ENCODE measurements at regions not wholly inside any gene's neighbourhood (a gene's known extent, or its start where the extent isn't known, plus 50 kb on each side); places are given as distances from the start of the nearest gene placed in this dataset.

DNA sequence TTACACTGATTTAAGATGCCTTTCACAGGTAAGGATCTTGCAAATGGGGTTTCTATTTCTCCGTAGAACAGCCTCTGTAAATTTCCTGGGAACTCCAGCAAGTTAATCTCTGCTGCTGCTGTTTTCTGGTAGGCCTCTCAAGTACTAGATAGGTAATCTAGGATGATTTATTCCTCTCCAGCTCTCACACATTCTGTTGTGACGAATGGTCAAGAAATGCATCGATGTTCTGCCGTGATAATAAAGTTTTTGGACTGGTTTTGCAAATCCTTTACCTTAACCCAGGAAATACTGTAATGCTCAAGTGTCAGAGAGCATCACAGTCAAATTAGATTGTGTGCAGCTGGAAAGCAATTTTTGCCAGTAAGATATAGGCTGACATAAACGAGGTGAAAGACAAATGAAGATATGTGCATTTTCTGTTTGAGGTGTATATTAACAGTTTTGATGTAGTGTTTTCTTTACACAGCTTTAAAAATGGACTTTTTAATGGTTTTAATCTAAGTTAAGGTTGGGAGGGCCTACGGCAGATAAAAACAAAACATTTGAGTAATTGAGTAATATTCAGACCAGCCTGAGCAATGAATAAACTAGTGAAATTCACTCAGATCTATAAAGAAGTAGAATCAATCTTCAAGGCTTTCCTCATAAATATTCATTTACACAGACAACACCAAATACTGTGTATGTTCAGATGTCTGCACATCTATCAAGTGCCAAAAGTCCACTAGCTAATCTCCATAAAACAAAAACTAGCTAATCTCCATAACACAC lies 300.6 kb upstream of the EDIL3 start:
- DNase-seq (ENCODE audit: low read depth): no peak

DNA sequence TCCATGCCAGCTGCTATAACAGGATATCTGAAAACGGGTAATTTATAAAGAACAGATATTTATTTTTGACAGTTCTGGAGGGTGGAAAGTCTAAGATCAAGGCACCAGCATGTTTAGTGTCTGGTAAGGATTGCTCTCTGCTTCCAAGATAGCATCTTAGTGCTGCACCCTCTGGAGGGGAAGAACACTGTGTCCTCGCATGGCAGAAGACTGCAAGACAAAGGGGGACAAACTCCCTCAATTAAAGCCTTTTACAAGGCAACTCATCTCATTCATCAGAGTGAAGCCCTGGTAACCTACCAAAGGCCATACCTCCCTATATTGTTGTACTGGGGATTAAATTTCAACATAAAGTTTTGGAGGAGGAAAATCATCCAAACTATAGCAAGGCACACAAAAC lies 298.9 kb upstream of the EDIL3 start:
- DNase-seq (ENCODE audit: low read depth): no peak

DNA sequence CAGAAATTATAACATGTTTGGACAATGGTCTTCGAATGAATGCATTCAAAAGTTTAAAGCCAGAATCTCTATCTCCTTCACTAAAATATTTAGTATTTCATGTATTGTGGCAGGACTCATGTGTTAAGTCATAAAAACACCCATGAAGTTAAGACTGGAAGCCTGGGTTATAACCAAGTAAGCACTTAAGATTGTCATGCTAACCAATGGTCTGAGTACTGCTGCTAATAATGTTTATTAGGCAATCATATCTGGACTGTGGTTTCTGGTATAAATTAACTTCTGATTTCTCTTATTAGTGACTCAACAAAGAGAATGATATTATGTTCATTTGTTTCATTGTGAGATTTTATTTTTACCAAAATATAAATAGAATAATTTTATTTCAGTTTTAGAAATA lies 297.9 kb upstream of the EDIL3 start:
- no peak for DNase-seq (ENCODE audit: low read depth)

DNA sequence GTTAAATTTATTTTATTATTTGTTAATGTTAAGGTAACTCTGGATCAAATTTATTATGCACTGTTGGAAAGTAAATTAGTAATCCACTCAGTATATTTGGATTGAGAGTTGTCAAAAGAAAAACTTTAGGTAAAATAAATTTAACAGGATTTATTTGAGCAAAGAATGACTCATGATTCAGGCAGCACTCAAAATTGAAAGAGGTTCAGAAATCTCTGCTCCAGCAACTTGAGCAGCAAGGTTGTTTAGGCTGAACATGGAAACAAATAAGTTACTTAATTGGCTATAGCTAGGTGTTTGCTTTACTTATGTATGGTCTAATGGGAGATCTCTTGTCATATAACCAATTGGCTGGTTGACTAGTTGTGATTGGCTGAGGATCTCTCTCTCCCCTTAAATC lies 296.2 kb upstream of the EDIL3 start:
- no peak for DNase-seq (ENCODE audit: low read depth)

DNA sequence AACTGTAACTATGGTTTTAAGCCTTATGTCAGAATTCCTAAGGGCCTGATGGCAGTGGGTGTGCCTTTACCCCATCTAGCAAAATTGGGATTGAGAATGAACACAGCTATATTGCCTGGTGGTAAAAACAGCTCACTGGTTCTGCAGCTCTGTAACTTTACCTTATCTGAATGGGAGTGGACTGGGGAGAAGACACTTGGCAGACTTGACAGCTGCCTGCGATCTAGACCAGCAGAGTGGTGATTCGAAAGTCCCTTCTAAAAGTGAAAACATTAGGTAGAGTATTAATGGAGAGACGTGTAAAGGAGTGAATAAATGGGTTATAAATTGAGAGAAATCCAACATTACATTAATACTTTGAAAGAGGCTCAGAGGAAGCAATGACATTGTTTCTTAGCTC lies 289.1 kb upstream of the EDIL3 start:
- no peak for DNase-seq (ENCODE audit: low read depth)

DNA sequence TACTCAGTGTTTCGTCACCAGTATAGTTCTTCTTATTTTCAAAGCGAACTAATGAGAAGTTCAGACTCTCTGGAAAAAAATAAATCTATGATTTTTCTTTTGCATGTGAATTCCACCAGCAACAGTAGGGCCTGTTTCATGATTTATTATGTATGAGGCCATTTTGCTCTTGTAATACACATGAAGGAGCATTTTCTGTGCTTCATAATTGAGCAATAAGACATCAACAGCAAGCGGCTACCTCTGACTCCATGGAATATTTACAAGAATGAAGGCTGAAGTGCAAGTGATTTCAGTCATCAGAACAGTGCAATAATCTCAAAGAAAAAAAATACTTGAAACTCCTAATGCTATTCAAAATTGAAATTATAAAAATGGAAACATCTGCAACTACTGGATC lies 282.9 kb upstream of the EDIL3 start:
- DNase-seq (ENCODE audit: low read depth): no peak

DNA sequence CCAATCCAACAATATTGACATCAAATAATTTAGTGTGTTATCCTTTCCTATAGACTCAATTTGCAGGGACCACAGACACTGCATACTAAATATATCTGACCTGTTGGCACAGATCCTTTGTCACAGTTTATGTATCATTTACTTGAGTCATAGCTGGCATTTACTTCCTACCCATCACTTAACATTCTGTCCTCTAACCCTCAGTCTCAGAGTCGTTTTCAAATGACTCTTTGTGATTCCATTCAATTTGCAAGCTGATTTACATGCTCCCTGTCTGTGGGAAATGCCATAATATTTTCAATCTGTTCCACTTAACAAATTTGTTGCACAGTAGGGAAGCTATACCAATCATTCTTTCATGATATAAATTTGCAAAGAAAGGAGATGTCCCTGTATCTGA lies 265.7 kb upstream of the EDIL3 start:
- no peak for DNase-seq (ENCODE audit: low read depth)

DNA sequence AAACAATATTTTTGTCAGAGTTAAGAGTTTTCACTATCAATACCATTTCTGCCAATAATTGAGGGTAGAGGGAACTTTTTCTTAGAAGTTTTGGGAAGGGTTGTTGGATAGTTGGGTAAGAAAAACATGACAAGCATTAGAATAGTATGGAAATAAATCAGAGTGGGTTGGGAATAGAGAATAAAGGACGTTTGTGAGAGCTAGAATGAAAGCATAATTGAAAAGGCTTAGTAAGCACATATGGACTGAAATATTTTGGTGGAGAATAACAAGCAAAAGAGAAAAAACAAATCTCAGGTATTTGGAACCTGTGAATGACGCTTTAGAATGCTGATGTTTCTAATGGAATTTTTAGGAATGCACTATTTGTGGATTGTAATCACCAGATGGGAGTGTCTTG lies 262.9 kb upstream of the EDIL3 start:
- no peak for DNase-seq (ENCODE audit: low read depth)

DNA sequence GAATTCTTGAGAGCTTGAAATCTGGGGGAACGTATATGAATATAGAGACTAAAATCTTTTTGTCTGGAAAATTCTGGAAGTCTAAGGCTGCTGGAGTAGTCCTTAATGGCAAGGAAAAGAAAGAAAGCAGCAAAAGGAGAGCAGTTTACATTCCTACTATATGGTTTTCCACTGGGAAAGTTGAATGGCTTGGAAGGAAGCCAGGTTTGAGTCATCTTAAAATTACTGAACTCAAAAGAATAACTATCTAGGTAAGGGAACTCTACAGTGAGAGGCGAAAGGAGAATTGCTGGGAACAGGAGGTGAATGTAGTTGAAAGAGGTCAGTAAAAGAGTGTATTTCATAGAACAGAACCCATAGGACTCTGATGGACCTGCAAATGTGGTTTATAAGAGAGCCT lies 258.1 kb upstream of the EDIL3 start:
- peak; percentile 5 for DNase-seq (ENCODE audit: low read depth)

DNA sequence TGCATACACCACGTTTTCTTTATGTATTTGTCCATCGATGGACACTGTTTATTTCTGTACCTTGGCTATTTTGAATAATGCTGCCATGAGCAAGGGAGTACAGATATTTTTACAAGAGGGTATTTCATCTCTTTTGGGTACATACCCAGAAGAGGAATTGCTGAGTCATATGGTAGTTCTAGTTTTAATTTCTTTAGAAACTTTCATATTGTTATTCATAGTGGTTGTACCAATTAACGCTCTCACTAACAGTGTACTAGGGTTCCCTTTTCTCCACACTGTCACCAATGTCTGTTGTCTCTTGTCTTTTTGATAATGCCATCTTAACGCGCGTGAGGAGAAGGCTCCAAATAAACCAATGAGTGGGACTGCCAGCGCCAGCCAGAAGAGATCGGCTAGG lies 257.6 kb upstream of the EDIL3 start:
- DNase-seq (ENCODE audit: low read depth): no peak

DNA sequence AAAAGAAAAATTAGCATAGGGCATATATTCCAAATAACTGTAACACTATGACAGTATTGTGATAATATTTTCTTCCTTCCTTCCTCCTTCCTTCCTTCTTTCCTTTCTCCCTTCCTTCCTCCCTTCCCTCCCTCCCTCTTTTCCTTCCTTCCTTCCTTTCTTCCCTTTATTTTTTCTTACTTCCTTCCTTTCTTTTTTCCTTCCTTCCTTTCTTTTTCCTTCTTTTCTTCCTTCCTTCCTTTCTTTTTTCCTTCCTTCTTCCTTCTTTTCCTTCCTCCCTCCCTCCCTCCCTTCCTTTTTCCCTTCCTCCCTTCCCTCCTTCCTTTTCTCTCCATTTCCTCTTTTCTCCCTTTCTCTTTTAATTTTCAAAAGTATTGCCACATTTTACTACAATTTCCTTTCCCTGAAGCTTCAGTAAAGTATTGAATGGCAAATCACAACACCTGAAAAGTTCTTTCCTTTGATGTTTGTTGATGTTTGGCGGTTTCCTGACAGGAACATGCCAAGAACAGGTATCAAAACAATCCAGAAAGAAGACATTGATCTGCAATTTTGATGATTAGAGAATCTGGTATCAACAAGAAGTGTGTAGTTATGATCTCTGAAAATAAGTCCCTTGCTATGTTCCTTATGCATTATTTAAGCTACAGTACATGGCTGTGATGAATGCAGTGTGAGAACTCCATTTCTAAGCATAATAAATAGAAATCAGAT lies 253.1 kb upstream of the EDIL3 start:
- no peak for DNase-seq (ENCODE audit: low read depth)

DNA sequence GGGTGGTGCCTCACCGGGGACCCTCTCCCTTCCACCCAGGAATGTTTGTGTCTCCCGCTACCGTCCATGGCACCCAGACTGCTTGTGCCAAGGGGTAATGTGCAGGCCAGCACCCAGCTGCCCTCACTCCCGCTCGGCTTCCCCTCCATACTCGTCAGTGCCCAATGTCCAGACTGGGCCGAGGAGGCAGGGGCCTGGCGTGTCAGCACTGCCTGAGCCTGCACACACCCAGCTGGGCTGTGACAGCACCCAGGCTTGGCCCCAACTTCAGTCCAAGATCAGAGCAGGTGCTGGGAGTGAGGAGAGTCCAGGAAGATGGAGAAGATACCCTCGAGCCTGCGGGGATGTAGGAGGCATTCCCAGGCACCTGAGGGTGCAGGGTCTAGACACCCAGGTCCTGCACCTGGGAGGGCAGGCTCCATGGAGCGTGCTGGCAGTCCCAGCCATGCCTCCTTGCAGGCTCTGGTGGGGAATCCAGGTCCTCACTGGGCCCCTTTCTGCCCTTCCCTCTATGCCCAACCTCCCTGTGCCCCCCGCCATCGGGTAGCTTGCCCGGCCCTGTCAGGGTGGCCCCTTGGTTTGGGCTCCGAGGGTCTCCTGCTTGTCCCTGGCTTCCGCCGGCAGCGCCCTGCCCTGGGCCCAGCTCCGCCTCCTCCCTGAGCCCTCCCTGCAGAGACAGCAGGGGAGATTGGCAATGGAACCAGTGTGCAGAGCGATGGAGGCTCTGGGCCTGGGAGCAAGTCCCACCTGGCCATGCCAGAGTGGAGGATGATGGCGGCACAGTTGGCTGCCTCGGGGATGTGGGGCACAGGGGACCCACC lies 250.8 kb upstream of the EDIL3 start:
- no peak for DNase-seq (ENCODE audit: low read depth)

DNA sequence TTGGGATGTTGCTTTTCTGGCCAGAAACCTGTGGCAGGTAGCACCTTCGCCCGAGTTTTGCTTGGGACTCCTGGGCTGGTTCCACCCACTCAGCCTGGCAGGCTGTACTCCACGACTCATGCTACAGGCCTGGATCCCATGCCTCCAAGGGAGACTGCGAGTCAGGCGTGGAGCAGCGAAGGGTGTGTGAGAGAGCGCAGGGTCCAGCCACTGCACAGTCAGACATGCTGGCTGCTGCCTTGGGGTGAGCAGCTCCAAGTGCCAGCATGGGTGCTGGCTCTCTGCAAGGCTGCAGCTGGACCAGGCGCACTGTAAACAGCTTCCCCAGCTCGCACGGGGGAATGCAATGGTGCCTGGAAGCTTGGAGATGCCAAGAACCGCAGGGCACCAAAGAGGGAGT lies 249.6 kb upstream of the EDIL3 start:
- DNase-seq (ENCODE audit: low read depth): peak; percentile 5

DNA sequence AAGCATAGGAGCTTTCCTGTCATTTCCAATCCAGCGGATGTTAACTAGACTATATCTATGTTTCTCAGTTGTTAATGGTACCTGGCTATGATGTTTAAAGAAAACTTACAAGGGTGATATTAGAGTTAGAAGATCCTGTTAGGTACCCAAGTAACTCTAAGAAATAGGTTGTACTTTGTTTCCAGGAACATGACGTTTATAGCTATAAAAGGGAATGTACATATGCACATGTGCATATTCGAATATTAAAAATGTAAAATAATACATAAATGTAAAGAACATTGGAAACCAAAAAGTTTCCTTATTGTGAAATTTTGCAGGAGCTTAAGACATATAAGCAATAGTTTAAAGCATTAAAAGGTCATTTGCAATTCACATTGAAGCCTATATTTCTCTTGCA lies 247.7 kb upstream of the EDIL3 start:
- no peak for DNase-seq (ENCODE audit: low read depth)

DNA sequence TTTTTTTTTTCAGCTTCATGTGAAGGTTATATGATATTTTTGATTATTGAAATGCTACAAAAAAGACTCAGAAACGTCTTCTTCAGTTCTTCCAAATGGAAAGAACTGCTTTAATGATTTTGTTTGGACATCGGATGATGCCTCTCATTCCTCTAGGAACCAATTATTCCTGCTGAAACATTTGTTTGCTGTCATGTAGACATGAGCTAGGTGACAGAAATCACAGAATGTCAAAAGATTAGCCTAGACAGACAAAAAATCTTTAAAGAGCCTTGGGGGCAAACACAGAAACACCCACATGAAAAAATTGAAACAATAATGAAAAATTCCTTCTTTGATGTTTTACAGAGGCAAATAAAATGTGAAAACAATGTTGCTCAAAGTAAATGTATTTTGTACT lies 244.2 kb upstream of the EDIL3 start:
- DNase-seq (ENCODE audit: low read depth): no peak

DNA sequence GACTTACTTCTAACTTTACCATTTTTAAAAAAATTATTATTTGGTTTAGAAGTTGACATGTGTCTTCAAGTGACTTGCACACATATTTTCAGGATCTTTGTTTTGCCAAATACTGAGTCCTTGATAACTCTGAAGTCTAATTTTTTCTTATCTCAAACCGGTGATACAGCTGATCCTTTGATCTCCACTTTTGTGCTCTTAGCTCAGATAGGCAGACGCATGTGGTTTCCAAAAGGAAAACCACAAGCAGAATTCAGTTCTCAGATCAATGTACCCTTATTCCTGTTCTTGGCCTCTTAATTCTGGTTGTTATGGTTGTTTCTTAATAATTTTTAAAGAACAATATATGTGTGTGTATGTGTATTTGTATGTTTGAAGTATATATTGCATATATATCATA lies 238.3 kb upstream of the EDIL3 start:
- no peak for DNase-seq (ENCODE audit: low read depth)

DNA sequence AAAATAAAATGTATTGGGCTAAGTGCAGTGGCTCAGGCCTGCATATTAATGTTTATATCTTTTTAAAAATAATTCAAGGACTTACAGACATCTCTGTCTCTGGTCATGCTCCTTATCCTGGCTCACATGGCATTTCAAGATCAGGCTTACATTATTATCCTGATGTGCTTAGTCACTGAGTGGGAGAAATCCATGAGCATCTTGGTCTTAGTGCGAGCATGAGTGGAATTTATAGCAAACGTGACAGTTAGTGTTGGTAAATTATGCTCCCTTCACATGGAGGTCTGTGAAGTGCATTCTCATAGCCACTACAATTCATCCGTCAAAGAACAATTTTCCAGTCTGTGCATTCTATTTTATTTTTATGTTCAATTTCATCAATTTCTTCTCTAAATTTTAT lies 237.8 kb upstream of the EDIL3 start:
- no peak for DNase-seq (ENCODE audit: low read depth)

DNA sequence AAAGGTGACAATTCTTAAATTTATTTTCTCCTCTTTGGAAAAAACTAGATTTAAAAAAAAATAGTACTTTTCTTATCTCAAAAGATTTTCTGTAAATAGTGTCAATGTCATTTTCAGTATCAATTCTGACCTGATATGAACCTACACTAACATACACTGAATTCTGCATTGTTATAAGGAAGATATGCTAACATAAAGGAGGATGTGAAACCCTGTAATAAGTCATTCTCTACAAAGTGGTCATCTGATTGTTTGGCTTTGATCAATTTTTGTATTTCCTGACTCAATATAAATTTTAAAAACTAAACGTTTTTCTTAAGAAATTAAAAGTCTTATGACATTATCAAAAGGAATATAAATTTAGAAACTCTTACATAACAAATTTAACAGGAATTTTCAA lies 233.6 kb upstream of the EDIL3 start:
- no peak for DNase-seq (ENCODE audit: low read depth)

DNA sequence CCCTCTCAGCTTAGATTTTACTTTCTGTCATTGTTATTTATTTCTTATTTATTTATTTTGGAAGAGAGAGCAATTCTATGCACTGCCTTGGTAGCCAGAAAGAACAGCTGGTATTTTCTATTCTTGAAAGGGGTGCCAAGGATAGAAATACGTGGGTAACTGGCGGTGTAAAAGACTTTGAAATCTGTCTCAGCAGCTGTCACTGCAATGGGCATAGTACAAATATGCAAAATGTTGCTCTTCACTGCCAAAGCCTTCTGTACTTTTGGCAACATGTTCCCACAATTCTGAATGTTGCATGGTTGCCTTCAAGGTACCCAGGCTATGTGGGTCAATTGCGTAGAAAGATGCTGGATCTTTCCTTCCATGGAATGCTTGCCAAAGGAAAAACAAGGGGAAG lies 230.2 kb upstream of the EDIL3 start:
- DNase-seq (ENCODE audit: low read depth): no peak

DNA sequence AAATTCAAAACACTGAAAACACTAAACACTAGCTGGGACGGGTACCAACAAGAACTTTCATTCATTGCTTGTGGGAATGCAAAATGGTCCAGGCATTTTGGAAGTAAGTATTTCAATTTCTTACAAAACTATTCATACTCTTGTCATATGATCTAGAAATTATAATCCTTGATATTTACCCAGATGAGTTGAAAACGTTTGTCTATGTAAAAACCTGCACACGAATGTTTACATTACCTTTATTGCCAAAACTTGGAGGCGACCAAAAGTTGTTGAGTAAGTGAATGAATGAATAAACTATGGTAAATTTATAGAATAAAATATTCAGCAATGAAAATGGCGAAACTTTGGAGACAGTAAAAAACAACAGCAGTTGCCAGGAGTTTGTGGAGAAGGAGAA lies 222.1 kb upstream of the EDIL3 start:
- no peak for DNase-seq (ENCODE audit: low read depth)

DNA sequence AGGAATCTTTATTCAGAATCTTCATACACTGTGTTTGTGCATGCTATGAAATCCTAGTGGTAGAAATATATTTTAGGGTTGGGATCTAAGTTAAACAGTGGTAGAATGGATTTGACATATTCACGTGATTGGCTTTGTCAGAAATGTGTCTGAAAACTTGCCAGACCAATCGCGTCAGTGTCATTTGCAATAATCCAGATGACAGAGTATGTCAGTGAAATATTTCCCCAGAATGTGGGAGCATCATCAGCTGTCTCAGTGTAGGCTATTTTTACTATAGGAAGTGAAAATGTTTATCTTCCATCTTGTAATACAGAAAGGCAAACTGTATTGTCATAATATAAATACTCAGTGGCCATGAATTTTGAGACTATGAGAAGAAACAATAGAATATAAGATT lies 220.6 kb upstream of the EDIL3 start:
- DNase-seq (ENCODE audit: low read depth): no peak

DNA sequence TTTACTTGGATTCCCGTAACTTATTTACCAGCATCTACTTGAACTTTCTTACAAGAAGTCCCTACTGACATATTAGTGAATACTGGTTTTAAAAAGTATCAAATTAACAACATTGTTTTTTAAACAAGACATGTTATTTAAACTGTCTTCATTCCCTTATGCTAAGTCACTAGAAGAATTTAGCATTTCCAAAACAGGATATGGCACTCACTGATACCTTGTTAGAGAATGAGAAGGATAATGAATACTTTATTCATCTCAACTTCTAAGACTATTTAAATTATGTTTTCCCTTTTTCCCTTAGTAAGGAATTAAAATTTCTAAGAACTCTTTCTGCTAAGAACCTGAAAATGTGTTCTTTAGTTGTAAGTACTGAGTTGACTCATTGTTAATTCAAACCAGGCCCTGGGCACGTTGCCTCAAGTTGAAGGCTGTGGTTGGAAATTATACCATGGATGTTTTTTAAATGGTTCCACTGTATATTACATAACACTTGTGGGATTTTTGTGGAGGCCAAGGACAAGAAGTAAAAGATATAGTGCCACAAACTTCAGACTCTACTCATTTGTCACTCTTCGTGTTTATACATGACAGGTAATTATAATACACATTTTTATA lies 219.0 kb upstream of the EDIL3 start:
- peak; percentile 94 for DNase-seq (ENCODE audit: low read depth)

DNA sequence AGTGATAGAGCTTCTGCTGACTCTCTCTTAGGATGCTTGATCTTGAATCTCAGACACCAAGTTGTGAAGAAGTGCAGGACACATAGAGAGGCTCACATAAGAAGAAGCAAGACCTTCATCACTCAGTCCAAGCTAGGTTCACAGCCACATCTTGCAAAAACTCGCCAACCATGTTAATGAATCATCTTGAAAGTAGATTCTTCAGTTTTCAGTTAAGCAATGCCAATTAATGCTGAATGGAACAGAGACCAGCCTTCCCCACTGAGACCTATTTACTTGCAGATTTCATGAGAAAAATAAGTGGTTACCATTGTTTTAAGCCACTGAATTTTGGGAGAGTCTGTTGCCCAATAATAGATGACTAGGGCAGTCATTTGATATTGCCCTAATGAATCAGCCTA lies 217.7 kb upstream of the EDIL3 start:
- DNase-seq (ENCODE audit: low read depth): peak; percentile 66
